ENCODE measurements at regions not wholly inside any gene's neighbourhood (a gene's known extent, or its start where the extent isn't known, plus 50 kb on each side); places are given as distances from the start of the nearest gene placed in this dataset.

DNA sequence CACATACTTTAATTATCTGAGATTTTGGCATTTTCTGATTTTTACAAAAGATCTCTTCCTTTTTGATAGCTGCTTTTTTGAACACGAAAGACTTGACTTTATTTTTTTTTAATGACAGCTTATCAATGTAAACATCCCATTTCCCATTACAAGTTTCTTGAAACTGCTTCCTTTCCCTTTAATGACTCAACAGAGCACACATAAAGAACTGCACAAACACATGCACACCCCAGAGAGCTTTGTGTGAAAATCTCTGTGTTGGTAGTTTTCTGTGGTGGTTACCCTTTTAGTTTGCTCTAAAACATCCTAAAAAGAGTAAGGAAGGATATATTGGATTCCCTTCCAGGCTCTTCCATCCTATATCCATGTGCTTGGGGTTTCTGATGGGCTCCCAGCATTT is 125.1 kb upstream of the ZNF32 start:
- Histone ChIP-seq H3K36me3 (ENCODE audit: control insufficient read depth, insufficient read depth, low read length) (no peaks in the 10 kb centered on the region), H3K9me3 (ENCODE audit: control insufficient read depth in 2 of 2, low read length in 2 of 2) (peaks cover 0 to under 1% of the 10 kb centered on the region in 2 experiments), H3K27ac (ENCODE audit: insufficient read depth, low read length, poor library complexity, severe bottlenecking) (no peak overlapping the region), H3K4me3 (ENCODE audit: low read depth, low read length) (no peak overlapping the region), H3K27me3 (ENCODE audit: control insufficient read depth, insufficient read depth, low read length) (no peaks in the 10 kb centered on the region), H3K4me1 (ENCODE audit: control insufficient read depth, insufficient read depth, low read length, poor library complexity, severe bottlenecking) (no peaks in the 10 kb centered on the region)
- ATAC-seq (ENCODE audit: low read depth in 2 of 2): no peak
- H3K36me3 Mint-ChIP-seq: no peaks in the 10 kb centered on the region
- peaks cover 0 to 10% (median 0%) of the 10 kb centered on the region in 7 donors for H3K9me3 Mint-ChIP-seq
- H3K27ac Mint-ChIP-seq: no peak overlapping the region
- H3K4me3 Mint-ChIP-seq: no peak overlapping the region
- H3K4me1 Mint-ChIP-seq: peaks cover 0 to 4% (median 3%) of the 10 kb centered on the region in 4 donors
- no peak for DNase-seq
- H3K27me3 Mint-ChIP-seq: peaks cover 2% of the 10 kb centered on the region

DNA sequence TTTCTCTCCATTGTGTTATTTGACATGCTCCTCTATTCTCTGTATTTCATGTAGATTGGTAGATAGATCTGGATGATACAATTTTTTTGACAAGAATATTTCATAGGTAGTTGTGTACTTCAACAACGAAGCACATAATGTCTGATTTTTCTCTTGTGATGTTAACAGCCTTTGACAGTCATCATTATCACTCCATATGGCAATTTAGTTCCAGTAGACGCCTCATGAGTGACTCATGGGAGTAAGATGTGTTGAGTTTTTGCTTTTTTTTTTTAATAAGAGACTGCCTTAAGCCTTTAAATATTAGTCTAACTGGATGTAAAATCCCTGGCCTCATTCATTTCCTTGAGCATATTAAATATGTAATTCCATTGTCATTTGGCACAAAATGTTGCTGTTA is 123.5 kb upstream of the ZNF32 start:
- no peaks in the 10 kb centered on the region for H3K36me3 Mint-ChIP-seq
- H3K4me3 ChIP-seq (ENCODE audit: low read depth, low read length): no peak overlapping the region
- H3K4me3 Mint-ChIP-seq: no peak overlapping the region
- no peaks in the 10 kb centered on the region for H3K36me3 ChIP-seq (ENCODE audit: control insufficient read depth, insufficient read depth, low read length)
- no peaks in the 10 kb centered on the region for H3K27me3 ChIP-seq (ENCODE audit: control insufficient read depth, insufficient read depth, low read length)
- H3K4me1 ChIP-seq (ENCODE audit: control insufficient read depth, insufficient read depth, low read length, poor library complexity, severe bottlenecking): no peaks in the 10 kb centered on the region
- H3K4me1 Mint-ChIP-seq: no peaks in the 10 kb centered on the region
- H3K27ac ChIP-seq (ENCODE audit: insufficient read depth, low read length, poor library complexity, severe bottlenecking): no peak overlapping the region
- DNase-seq (no peak), ATAC-seq (ENCODE audit: low read depth in 2 of 2) (no peak)
- no peak overlapping the region for H3K27ac Mint-ChIP-seq
- peaks cover 5% of the 10 kb centered on the region for H3K27me3 Mint-ChIP-seq
- peaks cover 0 to 5% of the 10 kb centered on the region in 2 experiments for H3K9me3 ChIP-seq (ENCODE audit: control insufficient read depth in 2 of 2, low read length in 2 of 2)
- H3K9me3 Mint-ChIP-seq: peaks cover 0 to 11% (median 3%) of the 10 kb centered on the region in 7 donors

DNA sequence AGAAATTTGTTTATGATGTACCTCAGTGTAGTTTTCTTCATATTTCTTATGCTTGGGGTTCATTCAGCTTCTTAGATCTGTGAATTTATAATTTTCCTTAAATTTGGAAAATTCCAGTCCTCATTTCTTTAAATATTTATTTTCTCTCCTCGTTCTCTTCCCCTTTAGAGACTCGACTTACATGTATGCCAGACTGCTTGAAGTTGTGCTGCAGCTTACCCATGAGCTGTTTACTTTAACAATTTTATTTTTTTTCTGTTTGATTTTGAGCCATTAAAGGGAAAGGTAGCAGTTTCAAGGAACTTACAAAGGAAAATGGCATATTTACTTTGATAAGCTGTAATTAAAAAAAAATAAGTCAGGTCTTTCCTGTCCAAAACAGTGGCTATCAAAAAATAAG is 123.0 kb upstream of the ZNF32 start:
- Mint-ChIP-seq H3K4me1 (no peaks in the 10 kb centered on the region), H3K9me3 (peaks cover 0 to 11% (median 5%) of the 10 kb centered on the region in 7 donors), H3K4me3 (no peak overlapping the region), H3K27me3 (peaks cover 5% of the 10 kb centered on the region), H3K27ac (no peak overlapping the region), H3K36me3 (no peaks in the 10 kb centered on the region)
- H3K4me1 ChIP-seq (ENCODE audit: control insufficient read depth, insufficient read depth, low read length, poor library complexity, severe bottlenecking): no peaks in the 10 kb centered on the region
- H3K9me3 ChIP-seq (ENCODE audit: control insufficient read depth in 2 of 2, low read length in 2 of 2): peaks cover 0 to 5% of the 10 kb centered on the region in 2 experiments
- H3K27ac ChIP-seq (ENCODE audit: insufficient read depth, low read length, poor library complexity, severe bottlenecking): no peak overlapping the region
- DNase-seq (no peak), ATAC-seq (ENCODE audit: low read depth in 2 of 2) (no peak)
- H3K4me3 ChIP-seq (ENCODE audit: low read depth, low read length): no peak overlapping the region
- H3K36me3 ChIP-seq (ENCODE audit: control insufficient read depth, insufficient read depth, low read length): no peaks in the 10 kb centered on the region
- peaks cover 2% of the 10 kb centered on the region for H3K27me3 ChIP-seq (ENCODE audit: control insufficient read depth, insufficient read depth, low read length)

DNA sequence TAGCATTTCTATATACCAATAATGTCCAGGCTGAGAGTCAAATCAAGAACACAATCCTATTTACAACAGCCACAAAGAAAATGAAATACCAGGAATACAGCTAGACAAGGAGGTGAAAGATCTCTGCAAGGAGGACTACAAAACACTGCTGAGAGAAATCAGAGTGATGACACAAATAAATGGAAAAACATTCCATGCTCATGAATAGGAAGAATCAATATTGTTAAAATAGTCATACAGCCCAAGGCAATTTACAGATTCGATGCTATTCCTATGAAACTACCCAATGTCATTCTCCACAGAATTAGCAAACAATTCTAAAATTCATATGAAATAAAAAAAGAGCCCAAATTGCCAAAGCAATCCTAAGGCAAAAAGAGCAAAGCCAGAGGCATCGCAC is 116.8 kb upstream of the ZNF32 start:
- H3K27ac ChIP-seq (ENCODE audit: insufficient read depth, low read length, poor library complexity, severe bottlenecking): no peak overlapping the region
- peaks cover 4% of the 10 kb centered on the region for H3K27me3 ChIP-seq (ENCODE audit: control insufficient read depth, insufficient read depth, low read length)
- H3K27me3 Mint-ChIP-seq: peaks cover 5% of the 10 kb centered on the region
- H3K9me3 Mint-ChIP-seq: peaks cover 0 to 7% (median 5%) of the 10 kb centered on the region in 7 donors
- no peak for ATAC-seq (ENCODE audit: low read depth in 2 of 2)
- DNase-seq: no peak
- no peak overlapping the region for H3K4me3 Mint-ChIP-seq
- no peak overlapping the region for H3K27ac Mint-ChIP-seq
- H3K4me1 ChIP-seq (ENCODE audit: control insufficient read depth, insufficient read depth, low read length, poor library complexity, severe bottlenecking): no peaks in the 10 kb centered on the region
- no peaks in the 10 kb centered on the region for H3K36me3 Mint-ChIP-seq
- peaks cover 0 to 5% of the 10 kb centered on the region in 2 experiments for H3K9me3 ChIP-seq (ENCODE audit: control insufficient read depth in 2 of 2, low read length in 2 of 2)
- H3K4me3 ChIP-seq (ENCODE audit: low read depth, low read length): no peak overlapping the region
- H3K36me3 ChIP-seq (ENCODE audit: control insufficient read depth, insufficient read depth, low read length): no peaks in the 10 kb centered on the region
- no peaks in the 10 kb centered on the region for H3K4me1 Mint-ChIP-seq

DNA sequence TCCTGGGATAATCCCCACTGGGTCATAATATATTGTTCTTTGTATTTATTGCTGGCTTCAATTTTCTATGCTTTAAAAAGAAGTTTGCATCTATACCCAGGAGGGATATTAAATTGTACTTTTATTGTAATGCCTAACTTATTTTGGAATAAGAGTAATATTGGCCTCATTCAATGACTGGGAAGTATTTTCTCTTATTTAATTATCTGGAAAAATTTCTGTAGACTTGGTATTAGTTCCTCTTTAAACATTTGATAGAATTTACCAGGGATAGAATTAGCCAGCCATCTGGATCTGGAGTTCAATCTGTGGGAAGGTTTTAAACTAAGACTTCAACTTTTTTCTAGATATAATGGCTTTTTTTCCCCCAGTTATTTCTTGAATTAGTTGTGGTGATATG is 115.2 kb upstream of the ZNF32 start:
- peaks cover 0 to 5% of the 10 kb centered on the region in 2 experiments for H3K9me3 ChIP-seq (ENCODE audit: control insufficient read depth in 2 of 2, low read length in 2 of 2)
- Mint-ChIP-seq H3K9me3 (peaks cover 0 to 7% (median 3%) of the 10 kb centered on the region in 7 donors), H3K27ac (no peak overlapping the region), H3K4me1 (no peaks in the 10 kb centered on the region), H3K4me3 (no peak overlapping the region), H3K36me3 (no peaks in the 10 kb centered on the region), H3K27me3 (peaks cover 8% of the 10 kb centered on the region)
- no peak for ATAC-seq (ENCODE audit: low read depth in 2 of 2)
- H3K36me3 ChIP-seq (ENCODE audit: control insufficient read depth, insufficient read depth, low read length): no peaks in the 10 kb centered on the region
- no peaks in the 10 kb centered on the region for H3K4me1 ChIP-seq (ENCODE audit: control insufficient read depth, insufficient read depth, low read length, poor library complexity, severe bottlenecking)
- no peak for DNase-seq
- peaks cover 4% of the 10 kb centered on the region for H3K27me3 ChIP-seq (ENCODE audit: control insufficient read depth, insufficient read depth, low read length)
- no peak overlapping the region for H3K4me3 ChIP-seq (ENCODE audit: low read depth, low read length)
- no peak overlapping the region for H3K27ac ChIP-seq (ENCODE audit: insufficient read depth, low read length, poor library complexity, severe bottlenecking)

DNA sequence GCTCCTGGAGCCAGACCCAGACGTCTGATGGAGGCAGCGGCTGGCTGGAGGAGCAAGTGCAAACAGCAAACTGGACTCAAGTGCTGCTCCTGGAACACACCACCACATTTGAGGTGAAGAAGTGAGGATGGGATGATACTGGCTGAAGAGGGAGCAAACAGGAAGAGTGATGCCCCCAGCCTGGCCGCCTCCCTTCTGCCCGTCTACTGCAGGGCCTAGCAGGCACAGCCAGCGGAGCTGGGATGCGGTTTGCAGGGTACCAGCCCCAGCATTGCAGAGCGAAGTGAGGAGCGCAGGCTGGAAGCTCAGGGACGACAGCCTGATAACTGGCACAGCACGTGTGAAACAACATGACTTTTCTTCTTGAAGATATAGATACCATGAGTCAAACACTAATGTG is 111.8 kb upstream of the ZNF32 start:
- Histone ChIP-seq H3K36me3 (ENCODE audit: control insufficient read depth, insufficient read depth, low read length) (no peaks in the 10 kb centered on the region), H3K27me3 (ENCODE audit: control insufficient read depth, insufficient read depth, low read length) (peaks cover 2% of the 10 kb centered on the region), H3K4me3 (ENCODE audit: low read depth, low read length) (no peak overlapping the region), H3K4me1 (ENCODE audit: control insufficient read depth, insufficient read depth, low read length, poor library complexity, severe bottlenecking) (no peaks in the 10 kb centered on the region), H3K27ac (ENCODE audit: insufficient read depth, low read length, poor library complexity, severe bottlenecking) (no peak overlapping the region), H3K9me3 (ENCODE audit: control insufficient read depth in 2 of 2, low read length in 2 of 2) (no peaks in the 10 kb centered on the region)
- no peak overlapping the region for H3K27ac Mint-ChIP-seq
- H3K36me3 Mint-ChIP-seq: no peaks in the 10 kb centered on the region
- DNase-seq: no peak
- no peaks in the 10 kb centered on the region for H3K4me1 Mint-ChIP-seq
- peaks cover 0 to 1% (median 0%) of the 10 kb centered on the region in 7 donors for H3K9me3 Mint-ChIP-seq
- no peak for ATAC-seq (ENCODE audit: low read depth in 2 of 2)
- H3K4me3 Mint-ChIP-seq: no peak overlapping the region
- peaks cover 8% of the 10 kb centered on the region for H3K27me3 Mint-ChIP-seq

DNA sequence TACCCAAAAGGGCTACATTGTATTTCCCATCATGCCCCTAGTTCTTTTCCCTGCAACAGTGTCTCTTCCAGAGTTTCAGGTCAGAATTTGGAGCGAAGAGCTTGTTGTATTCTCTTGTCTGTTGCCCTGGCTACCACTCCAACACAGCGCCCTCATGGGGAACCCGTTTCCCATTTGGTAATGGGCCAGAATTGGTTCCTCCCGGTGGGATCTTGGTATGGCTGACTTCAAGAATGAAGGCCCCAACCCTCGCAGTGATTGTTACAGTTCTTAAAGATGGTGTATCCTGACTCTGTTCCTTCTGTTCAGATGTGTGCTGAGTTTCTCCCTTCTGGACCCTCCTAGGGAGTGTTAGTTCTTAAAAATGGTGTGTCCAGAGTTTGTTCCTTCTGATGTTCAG is 110.5 kb upstream of the ZNF32 start:
- no peaks in the 10 kb centered on the region for H3K36me3 ChIP-seq (ENCODE audit: control insufficient read depth, insufficient read depth, low read length)
- no peak overlapping the region for H3K4me3 ChIP-seq (ENCODE audit: low read depth, low read length)
- H3K9me3 Mint-ChIP-seq: peaks cover 0 to 1% (median 0%) of the 10 kb centered on the region in 7 donors
- no peak overlapping the region for H3K27ac Mint-ChIP-seq
- H3K4me1 Mint-ChIP-seq: no peaks in the 10 kb centered on the region
- H3K27me3 Mint-ChIP-seq: peaks cover 8% of the 10 kb centered on the region
- no peaks in the 10 kb centered on the region for H3K36me3 Mint-ChIP-seq
- DNase-seq (no peak), ATAC-seq (ENCODE audit: low read depth in 2 of 2) (no peak)
- H3K4me1 ChIP-seq (ENCODE audit: control insufficient read depth, insufficient read depth, low read length, poor library complexity, severe bottlenecking): no peaks in the 10 kb centered on the region
- H3K27ac ChIP-seq (ENCODE audit: insufficient read depth, low read length, poor library complexity, severe bottlenecking): no peak overlapping the region
- no peaks in the 10 kb centered on the region for H3K27me3 ChIP-seq (ENCODE audit: control insufficient read depth, insufficient read depth, low read length)
- H3K9me3 ChIP-seq (ENCODE audit: control insufficient read depth in 2 of 2, low read length in 2 of 2): no peaks in the 10 kb centered on the region
- no peak overlapping the region for H3K4me3 Mint-ChIP-seq

DNA sequence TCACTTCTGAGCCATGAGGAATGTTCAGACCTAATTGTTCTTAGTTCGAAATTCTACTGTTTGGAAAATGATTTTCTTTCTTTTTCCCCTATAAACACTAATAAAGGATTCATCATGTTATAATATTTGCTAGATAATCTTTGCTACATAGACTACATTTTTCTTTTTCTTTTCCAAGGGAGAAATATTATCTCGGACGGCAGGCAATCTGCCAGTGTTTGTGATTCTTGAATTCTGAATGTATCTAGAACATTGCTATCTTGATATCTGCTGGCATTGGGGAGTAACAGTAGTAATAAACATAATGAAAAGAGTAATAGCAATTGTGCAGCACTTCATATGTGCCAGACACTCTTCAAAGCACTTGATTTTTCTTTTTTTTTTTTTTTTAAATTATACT is 107.7 kb upstream of the ZNF32 start:
- H3K9me3 Mint-ChIP-seq: peaks cover 0 to 1% (median 0%) of the 10 kb centered on the region in 7 donors

More for the DNA sequence above, 107.7 kb upstream of the ZNF32 start:
- H3K4me3 Mint-ChIP-seq: no peak overlapping the region
- H3K27me3 ChIP-seq (ENCODE audit: control insufficient read depth, insufficient read depth, low read length): no peaks in the 10 kb centered on the region
- no peaks in the 10 kb centered on the region for H3K4me1 ChIP-seq (ENCODE audit: control insufficient read depth, insufficient read depth, low read length, poor library complexity, severe bottlenecking)
- ATAC-seq (ENCODE audit: low read depth in 2 of 2) (no peak), DNase-seq (no peak)
- no peaks in the 10 kb centered on the region for H3K9me3 ChIP-seq (ENCODE audit: control insufficient read depth in 2 of 2, low read length in 2 of 2)
- peaks cover 8% of the 10 kb centered on the region for H3K27me3 Mint-ChIP-seq
- no peaks in the 10 kb centered on the region for H3K36me3 Mint-ChIP-seq
- no peaks in the 10 kb centered on the region for H3K36me3 ChIP-seq (ENCODE audit: control insufficient read depth, insufficient read depth, low read length)
- no peak overlapping the region for H3K27ac ChIP-seq (ENCODE audit: insufficient read depth, low read length, poor library complexity, severe bottlenecking)
- H3K27ac Mint-ChIP-seq: no peak overlapping the region
- H3K4me1 Mint-ChIP-seq: no peaks in the 10 kb centered on the region
- H3K4me3 ChIP-seq (ENCODE audit: low read depth, low read length): no peak overlapping the region
